ENCODE measurements at regions not wholly inside any gene's neighbourhood (a gene's known extent, or its start where the extent isn't known, plus 50 kb on each side); places are given as distances from the start of the nearest gene placed in this dataset.

- Mint-ChIP-seq H3K4me3 (no peak overlapping the region), H3K27ac (peak overlapping the region; percentile 50), H3K27me3 (ENCODE audit: low read depth) (no peaks in the 10 kb centered on the region), H3K4me1 (peaks cover 33% of the 10 kb centered on the region), H3K36me3 (no peaks in the 10 kb centered on the region), H3K9me3 (peaks cover 8% of the 10 kb centered on the region; the same call in 1 of the 2 replicates)
- CTCF ChIA-PET = interaction anchor here (0.9 to 1.2 kb wide), 2 partner anchors 9 to 297 kb away, joined by 4 to 6 read pairs; no protein-coding TSS in a partner anchor
- POLR2A ChIA-PET = interaction anchor here (0.5 kb wide), 1 partner anchor 11 kb away, joined by 3 read pairs; no protein-coding TSS in a partner anchor
- ATAC-seq = no peak
- DNase-seq (ENCODE audit: low spot score) = no peak
- TF ChIP-seq MYBL2 (CRISPR knock-in tag; IDR thresholded peaks at IDR 0.05) (no peak), EMX1 (CRISPR knock-in tag; IDR thresholded peaks at IDR 0.05) (no peak), SMAD4 (CRISPR knock-in tag; IDR thresholded peaks at IDR 0.05) (no peak), ARID4B (CRISPR knock-in tag; IDR thresholded peaks at IDR 0.05; ENCODE audit: borderline replicate concordance) (no peak)
- TF ChIP-seq, protein P1, sequence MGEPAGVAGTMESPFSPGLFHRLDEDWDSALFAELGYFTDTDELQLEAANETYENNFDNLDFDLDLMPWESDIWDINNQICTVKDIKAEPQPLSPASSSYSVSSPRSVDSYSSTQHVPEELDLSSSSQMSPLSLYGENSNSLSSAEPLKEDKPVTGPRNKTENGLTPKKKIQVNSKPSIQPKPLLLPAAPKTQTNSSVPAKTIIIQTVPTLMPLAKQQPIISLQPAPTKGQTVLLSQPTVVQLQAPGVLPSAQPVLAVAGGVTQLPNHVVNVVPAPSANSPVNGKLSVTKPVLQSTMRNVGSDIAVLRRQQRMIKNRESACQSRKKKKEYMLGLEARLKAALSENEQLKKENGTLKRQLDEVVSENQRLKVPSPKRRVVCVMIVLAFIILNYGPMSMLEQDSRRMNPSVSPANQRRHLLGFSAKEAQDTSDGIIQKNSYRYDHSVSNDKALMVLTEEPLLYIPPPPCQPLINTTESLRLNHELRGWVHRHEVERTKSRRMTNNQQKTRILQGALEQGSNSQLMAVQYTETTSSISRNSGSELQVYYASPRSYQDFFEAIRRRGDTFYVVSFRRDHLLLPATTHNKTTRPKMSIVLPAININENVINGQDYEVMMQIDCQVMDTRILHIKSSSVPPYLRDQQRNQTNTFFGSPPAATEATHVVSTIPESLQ (CRISPR knock-in tag; IDR thresholded peaks at IDR 0.05) = no peak
Observed at GRCh38 chr5:91938441-91938840, 555.3 kb upstream of the ARRDC3 start.

DNA sequence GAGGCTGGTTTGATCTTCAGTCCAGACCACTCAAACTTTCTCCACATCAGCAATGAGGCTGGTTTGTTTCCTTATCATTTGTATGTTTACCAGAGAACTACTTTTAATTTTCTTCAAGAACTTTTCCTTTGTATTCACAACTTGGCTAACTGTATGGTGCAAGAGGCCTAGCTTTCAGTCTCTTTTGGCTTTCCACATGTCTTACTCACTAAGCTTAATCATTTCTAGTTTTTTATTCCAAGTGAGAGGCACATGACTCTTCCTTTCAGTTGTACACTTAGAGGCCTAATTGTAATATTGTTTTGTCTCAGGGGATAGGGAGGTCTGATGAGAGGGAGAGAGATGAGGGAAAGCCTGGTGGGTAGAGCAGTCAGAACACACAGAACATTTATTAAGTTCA is 554.0 kb upstream of the ARRDC3 start:
- Mint-ChIP-seq H3K27ac (no peak overlapping the region), H3K9me3 (peaks cover 8% of the 10 kb centered on the region; the same call in 1 of the 2 replicates), H3K27me3 (ENCODE audit: low read depth) (no peaks in the 10 kb centered on the region), H3K4me1 (peaks cover 28% of the 10 kb centered on the region), H3K36me3 (no peaks in the 10 kb centered on the region), H3K4me3 (no peak overlapping the region)
- no peak for DNase-seq (ENCODE audit: low spot score)
- CTCF ChIA-PET = no interaction called here
- TF ChIP-seq RELA (CRISPR knock-in tag; IDR thresholded peaks at IDR 0.05; ENCODE audit: borderline replicate concordance) = no peak
- no peak for TF ChIP-seq ELF4 (CRISPR knock-in tag; IDR thresholded peaks at IDR 0.05; ENCODE audit: low read depth)
- TF ChIP-seq KAT7 (CRISPR knock-in tag; IDR thresholded peaks at IDR 0.05; ENCODE audit: borderline replicate concordance) = no peak
- TF ChIP-seq, protein P2, sequence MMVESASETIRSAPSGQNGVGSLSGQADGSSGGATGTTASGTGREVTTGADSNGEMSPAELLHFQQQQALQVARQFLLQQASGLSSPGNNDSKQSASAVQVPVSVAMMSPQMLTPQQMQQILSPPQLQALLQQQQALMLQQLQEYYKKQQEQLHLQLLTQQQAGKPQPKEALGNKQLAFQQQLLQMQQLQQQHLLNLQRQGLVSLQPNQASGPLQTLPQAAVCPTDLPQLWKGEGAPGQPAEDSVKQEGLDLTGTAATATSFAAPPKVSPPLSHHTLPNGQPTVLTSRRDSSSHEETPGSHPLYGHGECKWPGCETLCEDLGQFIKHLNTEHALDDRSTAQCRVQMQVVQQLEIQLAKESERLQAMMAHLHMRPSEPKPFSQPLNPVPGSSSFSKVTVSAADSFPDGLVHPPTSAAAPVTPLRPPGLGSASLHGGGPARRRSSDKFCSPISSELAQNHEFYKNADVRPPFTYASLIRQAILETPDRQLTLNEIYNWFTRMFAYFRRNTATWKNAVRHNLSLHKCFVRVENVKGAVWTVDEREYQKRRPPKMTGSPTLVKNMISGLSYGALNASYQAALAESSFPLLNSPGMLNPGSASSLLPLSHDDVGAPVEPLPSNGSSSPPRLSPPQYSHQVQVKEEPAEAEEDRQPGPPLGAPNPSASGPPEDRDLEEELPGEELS (CRISPR knock-in tag; IDR thresholded peaks at IDR 0.05) = no peak
- TF ChIP-seq, protein P3, sequence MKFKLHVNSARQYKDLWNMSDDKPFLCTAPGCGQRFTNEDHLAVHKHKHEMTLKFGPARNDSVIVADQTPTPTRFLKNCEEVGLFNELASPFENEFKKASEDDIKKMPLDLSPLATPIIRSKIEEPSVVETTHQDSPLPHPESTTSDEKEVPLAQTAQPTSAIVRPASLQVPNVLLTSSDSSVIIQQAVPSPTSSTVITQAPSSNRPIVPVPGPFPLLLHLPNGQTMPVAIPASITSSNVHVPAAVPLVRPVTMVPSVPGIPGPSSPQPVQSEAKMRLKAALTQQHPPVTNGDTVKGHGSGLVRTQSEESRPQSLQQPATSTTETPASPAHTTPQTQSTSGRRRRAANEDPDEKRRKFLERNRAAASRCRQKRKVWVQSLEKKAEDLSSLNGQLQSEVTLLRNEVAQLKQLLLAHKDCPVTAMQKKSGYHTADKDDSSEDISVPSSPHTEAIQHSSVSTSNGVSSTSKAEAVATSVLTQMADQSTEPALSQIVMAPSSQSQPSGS (CRISPR knock-in tag; IDR thresholded peaks at IDR 0.05; ENCODE audit: borderline replicate concordance, low read depth) = no peak
- TF ChIP-seq ZNF281 (CRISPR knock-in tag; IDR thresholded peaks at IDR 0.05) = no peak
- TF ChIP-seq ARID4B (CRISPR knock-in tag; IDR thresholded peaks at IDR 0.05; ENCODE audit: borderline replicate concordance) = no peak
- ATAC-seq = no peak
- POLR2A ChIA-PET = no interaction called here
